ENCODE measurements at regions not wholly inside any gene's neighbourhood (a gene's known extent, or its start where the extent isn't known, plus 50 kb on each side); places are given as distances from the start of the nearest gene placed in this dataset.
"Not testable (repeated sequence)": the region's sequence is repeated elsewhere in the genome, so short reads cannot be mapped to it uniquely, and the experiment has no call there.

- no peak for DNase-seq (ENCODE audit: extremely low spot score, unreplicated experiment)
- no peaks in the 10 kb centered on the region for H3K9me3 Mint-ChIP-seq (ENCODE audit: unreplicated experiment)
- no peak overlapping the region for H3K27ac Mint-ChIP-seq (ENCODE audit: unreplicated experiment)
- H3K4me3 Mint-ChIP-seq (ENCODE audit: unreplicated experiment), result no peak overlapping the region
- no peak for TF ChIP-seq CTCF (IDR thresholded peaks at IDR 0.05)
- no peaks in the 10 kb centered on the region for H3K4me1 Mint-ChIP-seq (ENCODE audit: unreplicated experiment)
- H3K36me3 Mint-ChIP-seq (ENCODE audit: unreplicated experiment), result no peaks in the 10 kb centered on the region
- H3K27me3 Mint-ChIP-seq (ENCODE audit: unreplicated experiment), result no peaks in the 10 kb centered on the region
Measured at GRCh38 chr4:171517883-171518282, 295.3 kb upstream of the GALNTL6 start.

- no peaks in the 10 kb centered on the region for H3K4me1 Mint-ChIP-seq (ENCODE audit: unreplicated experiment)
- no peak overlapping the region for H3K4me3 Mint-ChIP-seq (ENCODE audit: unreplicated experiment)
- H3K9me3 Mint-ChIP-seq (ENCODE audit: unreplicated experiment), result peaks cover 4% of the 10 kb centered on the region
- TF ChIP-seq CTCF (IDR thresholded peaks at IDR 0.05), result no peak
- H3K36me3 Mint-ChIP-seq (ENCODE audit: unreplicated experiment), result no peaks in the 10 kb centered on the region
- H3K27me3 Mint-ChIP-seq (ENCODE audit: unreplicated experiment), result no peaks in the 10 kb centered on the region
- no peak for DNase-seq (ENCODE audit: extremely low spot score, unreplicated experiment)
- no peak overlapping the region for H3K27ac Mint-ChIP-seq (ENCODE audit: unreplicated experiment)
Measured at GRCh38 chr4:171516694-171517093, 296.5 kb upstream of the GALNTL6 start.

GRCh38 chr4:171484681-171485080 is 328.5 kb upstream of the GALNTL6 start:
- TF ChIP-seq CTCF (IDR thresholded peaks at IDR 0.05), result no peak
- H3K36me3 Mint-ChIP-seq (ENCODE audit: unreplicated experiment), result no peaks in the 10 kb centered on the region
- no peaks in the 10 kb centered on the region for H3K27me3 Mint-ChIP-seq (ENCODE audit: unreplicated experiment)
- no peak overlapping the region for H3K4me3 Mint-ChIP-seq (ENCODE audit: unreplicated experiment)
- no peaks in the 10 kb centered on the region for H3K9me3 Mint-ChIP-seq (ENCODE audit: unreplicated experiment)
- no peak for DNase-seq (ENCODE audit: extremely low spot score, unreplicated experiment)
- H3K4me1 Mint-ChIP-seq (ENCODE audit: unreplicated experiment), result no peaks in the 10 kb centered on the region
- H3K27ac Mint-ChIP-seq (ENCODE audit: unreplicated experiment), result no peak overlapping the region

- Mint-ChIP-seq H3K4me3 (ENCODE audit: unreplicated experiment) (no peak overlapping the region), H3K36me3 (ENCODE audit: unreplicated experiment) (no peaks in the 10 kb centered on the region), H3K4me1 (ENCODE audit: unreplicated experiment) (peaks cover 2% of the 10 kb centered on the region), H3K27ac (ENCODE audit: unreplicated experiment) (no peak overlapping the region), H3K9me3 (ENCODE audit: unreplicated experiment) (no peaks in the 10 kb centered on the region), H3K27me3 (ENCODE audit: unreplicated experiment) (peaks cover 4% of the 10 kb centered on the region)
- no peak for DNase-seq (ENCODE audit: extremely low spot score, unreplicated experiment)
- TF ChIP-seq CTCF (IDR thresholded peaks at IDR 0.05), result no peak
Measured at GRCh38 chr4:171478181-171478580, 335.0 kb upstream of the GALNTL6 start.

GRCh38 chr4:171475111-171475510 is 338.1 kb upstream of the GALNTL6 start:
- not testable (repeated sequence) for H3K4me3 Mint-ChIP-seq (ENCODE audit: unreplicated experiment); H3K27me3 Mint-ChIP-seq (ENCODE audit: unreplicated experiment); DNase-seq (ENCODE audit: extremely low spot score, unreplicated experiment); H3K27ac Mint-ChIP-seq (ENCODE audit: unreplicated experiment); H3K9me3 Mint-ChIP-seq (ENCODE audit: unreplicated experiment); H3K36me3 Mint-ChIP-seq (ENCODE audit: unreplicated experiment); H3K4me1 Mint-ChIP-seq (ENCODE audit: unreplicated experiment)

- no peak overlapping the region for H3K4me3 Mint-ChIP-seq (ENCODE audit: unreplicated experiment)
- H3K9me3 Mint-ChIP-seq (ENCODE audit: unreplicated experiment), result no peaks in the 10 kb centered on the region
- H3K4me1 Mint-ChIP-seq (ENCODE audit: unreplicated experiment), result peaks cover 2% of the 10 kb centered on the region
- no peak for DNase-seq (ENCODE audit: extremely low spot score, unreplicated experiment)
- no peaks in the 10 kb centered on the region for H3K36me3 Mint-ChIP-seq (ENCODE audit: unreplicated experiment)
- no peak for TF ChIP-seq CTCF (IDR thresholded peaks at IDR 0.05)
- no peak overlapping the region for H3K27ac Mint-ChIP-seq (ENCODE audit: unreplicated experiment)
- peaks cover 4% of the 10 kb centered on the region for H3K27me3 Mint-ChIP-seq (ENCODE audit: unreplicated experiment)
Measured at GRCh38 chr4:171473155-171473554, 340.0 kb upstream of the GALNTL6 start.
